ENCODE measurements at regions not wholly inside any gene's neighbourhood (a gene's known extent, or its start where the extent isn't known, plus 50 kb on each side); places are given as distances from the start of the nearest gene placed in this dataset.
"Not testable (repeated sequence)": the region's sequence is repeated elsewhere in the genome, so short reads cannot be mapped to it uniquely, and the experiment has no call there.

GRCh38 chr5:30498972-30499371 lies 694.5 kb upstream of the CDH6 start:
- Histone ChIP-seq H3K9me3 (ENCODE audit: control insufficient read depth in 1 of 2, low read length in 2 of 2) (no peaks in the 10 kb centered on the region), H3K4me1 (ENCODE audit: insufficient read depth, low read length) (no peaks in the 10 kb centered on the region), H3K27me3 (ENCODE audit: insufficient read depth, low read length) (no peaks in the 10 kb centered on the region), H3K27ac (ENCODE audit: low read depth, low read length) (no peak overlapping the region), H3K4me3 (ENCODE audit: low read length in 2 of 2) (no peak overlapping the region), H3K36me3 (ENCODE audit: insufficient read depth, low read length) (no peaks in the 10 kb centered on the region)
- Mint-ChIP-seq H3K27me3 (no peaks in the 10 kb centered on the region), H3K9me3 (peaks cover 2 to 23% (median 6%) of the 10 kb centered on the region in 8 donors), H3K4me3 (no peak overlapping the region), H3K36me3 (no peaks in the 10 kb centered on the region), H3K27ac (no peak overlapping the region), H3K4me1 (no peaks in the 10 kb centered on the region)
- POLR2A ChIA-PET (ENCODE audit: partially characterized antibody), result no interaction called here
- no peak for DNase-seq
- CTCF ChIA-PET (ENCODE audit: partially characterized antibody), result no interaction called here
- intact Hi-C loops (cut with micrococcal nuclease), result no loop called here

DNA sequence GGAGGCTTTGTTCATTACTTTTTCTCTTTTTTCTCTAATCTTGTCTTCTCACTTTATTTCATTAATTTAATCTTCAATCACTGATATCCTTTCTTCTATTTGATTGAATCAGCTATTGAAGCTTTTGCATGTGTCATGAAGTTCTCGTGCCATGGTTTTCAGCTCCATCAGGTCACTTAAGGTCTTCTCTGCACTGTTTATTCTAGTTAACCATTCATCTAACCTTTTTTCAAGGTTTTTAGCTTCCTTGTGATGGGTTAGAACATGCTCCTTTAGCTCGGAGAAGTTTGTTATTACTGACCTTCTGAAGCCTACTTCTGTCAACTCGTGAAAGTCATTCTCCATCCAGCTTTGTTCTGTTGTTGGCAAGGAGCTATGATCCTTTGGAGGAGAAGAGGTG lies 695.0 kb upstream of the CDH6 start:
- H3K27ac Mint-ChIP-seq; H3K27ac ChIP-seq (ENCODE audit: low read depth, low read length); CTCF ChIA-PET (ENCODE audit: partially characterized antibody); H3K9me3 ChIP-seq (ENCODE audit: control insufficient read depth in 1 of 2, low read length in 2 of 2); H3K27me3 ChIP-seq (ENCODE audit: insufficient read depth, low read length); H3K36me3 Mint-ChIP-seq; intact Hi-C loops (cut with micrococcal nuclease); H3K36me3 ChIP-seq (ENCODE audit: insufficient read depth, low read length); H3K4me3 ChIP-seq (ENCODE audit: low read length in 2 of 2); POLR2A ChIA-PET (ENCODE audit: partially characterized antibody); H3K27me3 Mint-ChIP-seq; H3K4me1 Mint-ChIP-seq; H3K4me1 ChIP-seq (ENCODE audit: insufficient read depth, low read length); H3K4me3 Mint-ChIP-seq; DNase-seq: not testable (repeated sequence)
- H3K9me3 Mint-ChIP-seq, result peaks cover 0 to 19% (median 6%) of the 10 kb centered on the region in 8 donors

DNA sequence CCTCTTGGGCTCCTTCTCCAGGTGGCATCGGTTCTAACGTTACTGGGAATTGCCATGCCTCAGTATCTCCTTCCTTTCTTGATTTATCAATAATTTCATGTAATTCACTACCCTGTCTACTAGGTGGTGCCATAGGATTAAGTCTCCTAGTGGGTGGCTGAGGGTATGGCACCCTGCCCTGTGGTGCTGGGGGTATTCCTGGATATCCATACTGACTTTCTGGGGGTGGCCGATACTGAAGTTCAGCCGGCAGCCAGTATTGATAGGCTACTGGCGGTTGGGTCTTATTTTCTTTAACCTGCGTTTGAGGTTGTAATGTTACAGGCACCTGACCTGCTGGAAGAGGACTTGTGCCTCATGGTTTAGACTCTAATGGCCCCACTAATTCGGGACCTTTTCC lies 699.4 kb upstream of the CDH6 start:
- CTCF ChIA-PET (ENCODE audit: partially characterized antibody); H3K4me3 ChIP-seq (ENCODE audit: low read length in 2 of 2); H3K36me3 ChIP-seq (ENCODE audit: insufficient read depth, low read length); H3K36me3 Mint-ChIP-seq; H3K4me1 Mint-ChIP-seq; intact Hi-C loops (cut with micrococcal nuclease); H3K4me3 Mint-ChIP-seq; POLR2A ChIA-PET (ENCODE audit: partially characterized antibody); H3K27me3 ChIP-seq (ENCODE audit: insufficient read depth, low read length); H3K27ac Mint-ChIP-seq; H3K27ac ChIP-seq (ENCODE audit: low read depth, low read length); DNase-seq; H3K27me3 Mint-ChIP-seq; H3K9me3 ChIP-seq (ENCODE audit: control insufficient read depth in 1 of 2, low read length in 2 of 2); H3K4me1 ChIP-seq (ENCODE audit: insufficient read depth, low read length): not testable (repeated sequence)
- H3K9me3 Mint-ChIP-seq, result peaks cover 0 to 23% (median 5%) of the 10 kb centered on the region in 8 donors

DNA sequence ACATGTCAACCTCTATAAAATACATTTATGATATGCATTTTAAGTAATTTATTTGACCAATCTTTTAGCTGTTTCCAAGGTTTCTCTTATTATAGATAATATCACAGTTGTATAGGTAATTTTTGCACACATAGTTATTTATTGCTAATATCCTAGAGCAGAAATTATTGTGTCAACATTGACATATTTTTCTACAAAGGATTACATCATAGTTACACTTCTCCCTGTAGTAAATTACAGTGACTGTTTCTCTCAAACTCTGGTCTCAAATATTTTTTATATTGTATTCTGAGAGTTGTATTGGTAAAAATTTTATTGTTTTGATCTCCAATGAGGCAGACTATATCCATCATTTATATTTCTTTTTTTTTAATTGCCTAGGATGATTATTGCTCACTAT lies 714.4 kb upstream of the CDH6 start:
- H3K9me3 ChIP-seq (ENCODE audit: control insufficient read depth in 1 of 2, low read length in 2 of 2), result peaks cover 0 to 3% of the 10 kb centered on the region in 2 donors
- intact Hi-C loops (cut with micrococcal nuclease), result no loop called here
- H3K4me3 Mint-ChIP-seq, result no peak overlapping the region
- no peaks in the 10 kb centered on the region for H3K27me3 ChIP-seq (ENCODE audit: insufficient read depth, low read length)
- H3K27me3 Mint-ChIP-seq, result no peaks in the 10 kb centered on the region
- no peak overlapping the region for H3K27ac ChIP-seq (ENCODE audit: low read depth, low read length)
- H3K36me3 ChIP-seq (ENCODE audit: insufficient read depth, low read length), result no peaks in the 10 kb centered on the region
- H3K36me3 Mint-ChIP-seq, result no peaks in the 10 kb centered on the region
- H3K4me1 Mint-ChIP-seq, result no peaks in the 10 kb centered on the region
- no peak for DNase-seq
- H3K4me1 ChIP-seq (ENCODE audit: insufficient read depth, low read length), result no peaks in the 10 kb centered on the region
- CTCF ChIA-PET (ENCODE audit: partially characterized antibody), result no interaction called here
- POLR2A ChIA-PET (ENCODE audit: partially characterized antibody), result no interaction called here
- peaks cover 4 to 29% (median 19%) of the 10 kb centered on the region in 8 donors for H3K9me3 Mint-ChIP-seq
- H3K27ac Mint-ChIP-seq, result no peak overlapping the region
- no peak overlapping the region for H3K4me3 ChIP-seq (ENCODE audit: low read length in 2 of 2)

DNA sequence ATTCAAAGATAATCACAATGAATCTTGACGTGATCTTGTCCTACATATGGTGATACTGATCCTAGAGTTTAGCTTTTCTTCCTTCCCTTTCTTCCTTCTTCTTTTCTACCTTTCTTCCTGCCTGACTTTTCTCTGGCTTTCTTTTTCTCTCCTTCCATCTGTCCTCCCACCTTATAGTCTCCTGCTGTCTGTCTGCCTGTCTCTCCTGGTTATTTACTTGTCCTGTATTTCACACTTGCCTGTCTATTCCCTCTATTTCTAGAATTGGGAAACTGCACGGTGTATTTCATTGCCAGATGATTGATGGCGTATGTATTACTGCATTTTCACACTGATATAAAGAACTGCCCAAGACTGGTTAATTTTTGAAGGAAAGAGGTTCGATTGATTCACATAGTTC lies 718.1 kb upstream of the CDH6 start:
- Mint-ChIP-seq H3K4me3 (no peak overlapping the region), H3K27ac (no peak overlapping the region), H3K36me3 (no peaks in the 10 kb centered on the region), H3K27me3 (no peaks in the 10 kb centered on the region), H3K9me3 (peaks cover 4 to 34% (median 20%) of the 10 kb centered on the region in 8 donors), H3K4me1 (no peaks in the 10 kb centered on the region)
- Histone ChIP-seq H3K9me3 (ENCODE audit: control insufficient read depth in 1 of 2, low read length in 2 of 2) (peaks cover 0 to 3% of the 10 kb centered on the region in 2 donors), H3K27me3 (ENCODE audit: insufficient read depth, low read length) (no peaks in the 10 kb centered on the region), H3K36me3 (ENCODE audit: insufficient read depth, low read length) (no peaks in the 10 kb centered on the region), H3K4me3 (ENCODE audit: low read length in 2 of 2) (no peak overlapping the region), H3K4me1 (ENCODE audit: insufficient read depth, low read length) (no peaks in the 10 kb centered on the region), H3K27ac (ENCODE audit: low read depth, low read length) (no peak overlapping the region)
- ChIA-PET CTCF (ENCODE audit: partially characterized antibody) (no interaction called here), POLR2A (ENCODE audit: partially characterized antibody) (no interaction called here)
- no peak for DNase-seq
- intact Hi-C loops (cut with micrococcal nuclease), result no loop called here

- Mint-ChIP-seq H3K4me3 (no peak overlapping the region), H3K27me3 (no peaks in the 10 kb centered on the region), H3K4me1 (no peaks in the 10 kb centered on the region), H3K27ac (no peak overlapping the region), H3K36me3 (no peaks in the 10 kb centered on the region), H3K9me3 (peaks cover 0 to 22% (median 12%) of the 10 kb centered on the region in 8 donors)
- ChIA-PET CTCF (ENCODE audit: partially characterized antibody) (no interaction called here), POLR2A (ENCODE audit: partially characterized antibody) (no interaction called here)
- H3K27ac ChIP-seq (ENCODE audit: low read depth, low read length), result no peak overlapping the region
- no peaks in the 10 kb centered on the region for H3K4me1 ChIP-seq (ENCODE audit: insufficient read depth, low read length)
- no peak overlapping the region for H3K4me3 ChIP-seq (ENCODE audit: low read length in 2 of 2)
- DNase-seq, result no peak
- no peaks in the 10 kb centered on the region for H3K36me3 ChIP-seq (ENCODE audit: insufficient read depth, low read length)
- no peaks in the 10 kb centered on the region for H3K27me3 ChIP-seq (ENCODE audit: insufficient read depth, low read length)
- H3K9me3 ChIP-seq (ENCODE audit: control insufficient read depth in 1 of 2, low read length in 2 of 2), result no peaks in the 10 kb centered on the region
- intact Hi-C loops (cut with micrococcal nuclease), result no loop called here
Measured at GRCh38 chr5:30469691-30470090, 723.8 kb upstream of the CDH6 start.

DNA sequence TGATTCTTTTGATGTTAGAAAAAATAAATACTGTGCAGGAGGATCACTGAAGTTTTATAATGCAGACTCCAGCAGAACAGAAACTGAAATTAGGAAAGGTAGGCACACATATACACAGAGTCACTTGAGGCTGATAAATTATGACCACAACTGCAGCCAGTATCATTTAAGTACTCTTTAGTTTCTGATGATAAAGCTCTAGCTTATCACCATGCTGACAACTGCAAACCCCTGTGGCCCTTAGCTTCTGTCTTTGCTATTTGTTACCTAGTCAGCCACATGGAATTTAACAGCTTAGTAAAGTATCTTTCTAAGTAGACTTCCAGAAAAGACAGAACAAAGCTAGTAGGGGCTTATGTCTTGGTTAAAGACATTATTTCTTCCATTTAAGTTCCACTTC lies 734.8 kb upstream of the CDH6 start:
- ChIA-PET POLR2A (ENCODE audit: partially characterized antibody) (no interaction called here), CTCF (ENCODE audit: partially characterized antibody) (no interaction called here)
- no peak overlapping the region for H3K4me3 Mint-ChIP-seq
- no peaks in the 10 kb centered on the region for H3K27me3 ChIP-seq (ENCODE audit: insufficient read depth, low read length)
- H3K9me3 ChIP-seq (ENCODE audit: control insufficient read depth in 1 of 2, low read length in 2 of 2), result peaks cover 0 to 3% of the 10 kb centered on the region in 2 donors
- peaks cover 2 to 16% (median 9%) of the 10 kb centered on the region in 8 donors for H3K9me3 Mint-ChIP-seq
- H3K27ac ChIP-seq (ENCODE audit: low read depth, low read length), result no peak overlapping the region
- DNase-seq, result no peak
- no peaks in the 10 kb centered on the region for H3K36me3 ChIP-seq (ENCODE audit: insufficient read depth, low read length)
- intact Hi-C loops (cut with micrococcal nuclease), result no loop called here
- no peaks in the 10 kb centered on the region for H3K4me1 Mint-ChIP-seq
- H3K4me3 ChIP-seq (ENCODE audit: low read length in 2 of 2), result no peak overlapping the region
- H3K27ac Mint-ChIP-seq, result no peak overlapping the region
- no peaks in the 10 kb centered on the region for H3K27me3 Mint-ChIP-seq
- no peaks in the 10 kb centered on the region for H3K36me3 Mint-ChIP-seq
- H3K4me1 ChIP-seq (ENCODE audit: insufficient read depth, low read length), result no peaks in the 10 kb centered on the region

GRCh38 chr5:30455484-30455883 lies 738.0 kb upstream of the CDH6 start:
- H3K4me1 ChIP-seq (ENCODE audit: insufficient read depth, low read length); intact Hi-C loops (cut with micrococcal nuclease); DNase-seq; H3K9me3 ChIP-seq (ENCODE audit: control insufficient read depth in 1 of 2, low read length in 2 of 2); POLR2A ChIA-PET (ENCODE audit: partially characterized antibody); H3K27ac ChIP-seq (ENCODE audit: low read depth, low read length); H3K4me3 ChIP-seq (ENCODE audit: low read length in 2 of 2); H3K27me3 ChIP-seq (ENCODE audit: insufficient read depth, low read length); CTCF ChIA-PET (ENCODE audit: partially characterized antibody); H3K27me3 Mint-ChIP-seq; H3K4me1 Mint-ChIP-seq; H3K4me3 Mint-ChIP-seq; H3K36me3 Mint-ChIP-seq; H3K36me3 ChIP-seq (ENCODE audit: insufficient read depth, low read length); H3K27ac Mint-ChIP-seq: not testable (repeated sequence)
- peaks cover 2 to 20% (median 10%) of the 10 kb centered on the region in 8 donors for H3K9me3 Mint-ChIP-seq

Measured in CD4-positive, alpha-beta memory T cell (primary cell).